HG03565 (cell line): ENCODE measurements at regions not wholly inside any gene's neighbourhood (a gene's known extent, or its start where the extent isn't known, plus 50 kb on each side); places are given as distances from the start of the nearest gene placed in this dataset.

Experiments used
- ATAC-seq: cut with Tn5 transposase; IDR thresholded peaks from one replicate; pipeline ENCODE4 v1.9.1; 2021; ENCODE audit warnings: mild to moderate bottlenecking, moderate library complexity; ENCODE audit not compliant: unreplicated experiment

GRCh38 chr12:43099691-43100163 is 452.3 kb downstream of the ADAMTS20 start:
- no peak for ATAC-seq

GRCh38 chr12:43098766-43099550 is 453.0 kb downstream of the ADAMTS20 start:
- ATAC-seq, result no peak

DNA sequence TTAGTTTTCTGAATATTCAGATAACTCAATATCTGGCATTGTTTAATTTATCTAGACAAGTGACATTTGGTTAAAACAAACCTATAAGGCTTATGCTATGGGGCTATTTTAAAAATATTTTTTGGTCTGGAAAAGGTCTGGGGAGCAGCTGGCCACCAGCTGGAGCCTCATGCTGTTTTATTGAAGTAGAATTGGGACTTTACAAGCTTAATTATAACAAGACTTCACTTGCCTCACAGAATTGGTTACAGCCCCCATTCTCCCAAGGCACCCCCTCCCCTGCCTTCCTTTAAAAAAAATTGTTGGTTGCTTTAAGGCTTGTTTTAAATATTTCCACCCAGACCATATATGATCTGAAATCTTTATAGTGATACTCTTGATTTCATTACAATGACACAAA is 453.9 kb downstream of the ADAMTS20 start:
- no peak for ATAC-seq

DNA sequence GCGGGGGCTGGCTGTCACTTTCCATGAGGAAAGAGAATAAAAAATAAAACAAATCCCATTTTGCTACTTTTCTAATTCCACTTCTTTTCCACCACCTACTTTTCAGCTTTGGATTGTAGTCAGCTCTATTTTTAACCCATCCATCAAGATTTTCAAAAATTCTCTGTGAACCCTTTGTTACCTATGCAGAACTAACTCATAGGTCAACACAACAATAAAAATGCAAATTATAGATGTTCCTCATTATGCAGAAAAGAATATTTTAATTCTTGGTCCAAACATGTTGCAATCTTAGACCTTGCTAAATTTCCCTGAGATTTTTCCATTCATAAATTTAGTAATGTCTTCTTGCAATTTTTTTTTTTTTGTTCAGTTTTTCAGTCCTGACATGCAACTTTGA is 454.5 kb downstream of the ADAMTS20 start:
- ATAC-seq, result no peak

DNA sequence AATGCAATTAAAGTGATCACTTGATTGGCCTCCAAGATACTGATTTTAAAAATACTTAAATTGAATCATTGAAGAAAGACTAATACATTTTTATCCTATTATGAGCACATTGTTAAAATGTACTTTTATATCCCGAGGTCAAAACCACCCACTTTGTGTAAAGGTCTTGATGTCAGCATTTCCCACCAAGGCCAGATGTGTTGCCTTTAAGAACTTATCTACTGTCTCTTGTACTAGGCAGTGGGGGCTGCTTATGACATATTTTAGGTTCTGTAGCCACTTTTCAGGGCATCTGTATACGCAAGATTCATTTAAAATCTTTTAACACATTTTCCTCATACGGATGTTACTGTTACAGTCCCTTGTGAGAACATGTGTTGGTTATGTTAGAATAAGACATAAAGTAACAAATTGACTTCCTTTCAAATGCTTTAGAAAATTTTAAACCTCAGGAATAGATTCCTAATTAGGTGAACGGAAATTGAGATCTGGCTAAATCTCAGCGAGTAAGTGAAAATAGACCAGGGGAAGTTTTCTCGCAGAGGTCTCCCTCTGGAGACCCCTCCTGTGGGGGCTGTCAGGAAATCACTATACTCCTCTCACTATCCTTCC is 456.2 kb downstream of the ADAMTS20 start:
- ATAC-seq, result no peak

GRCh38 chr12:43094886-43095575 is 457.0 kb downstream of the ADAMTS20 start:
- ATAC-seq, result no peak

DNA sequence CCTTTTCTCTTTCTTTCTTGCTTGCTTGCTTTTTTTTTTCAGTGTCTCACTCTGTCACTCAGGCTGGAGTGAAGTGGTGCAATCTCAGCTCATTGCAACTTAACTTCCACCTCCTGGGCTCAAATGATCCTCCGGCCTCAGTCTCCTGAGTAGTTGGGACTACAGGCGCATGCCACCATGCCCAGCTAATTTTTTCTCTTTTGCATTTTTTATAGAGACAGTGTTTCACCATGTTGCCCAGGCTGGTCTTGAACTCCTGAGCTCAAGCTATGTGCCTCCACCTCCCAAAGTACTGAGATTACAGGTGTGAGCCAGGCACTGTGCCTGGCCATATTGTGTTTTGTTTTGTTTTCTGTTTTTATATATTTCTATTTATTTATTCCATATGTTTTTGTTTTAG is 461.0 kb downstream of the ADAMTS20 start:
- ATAC-seq, result no peak

DNA sequence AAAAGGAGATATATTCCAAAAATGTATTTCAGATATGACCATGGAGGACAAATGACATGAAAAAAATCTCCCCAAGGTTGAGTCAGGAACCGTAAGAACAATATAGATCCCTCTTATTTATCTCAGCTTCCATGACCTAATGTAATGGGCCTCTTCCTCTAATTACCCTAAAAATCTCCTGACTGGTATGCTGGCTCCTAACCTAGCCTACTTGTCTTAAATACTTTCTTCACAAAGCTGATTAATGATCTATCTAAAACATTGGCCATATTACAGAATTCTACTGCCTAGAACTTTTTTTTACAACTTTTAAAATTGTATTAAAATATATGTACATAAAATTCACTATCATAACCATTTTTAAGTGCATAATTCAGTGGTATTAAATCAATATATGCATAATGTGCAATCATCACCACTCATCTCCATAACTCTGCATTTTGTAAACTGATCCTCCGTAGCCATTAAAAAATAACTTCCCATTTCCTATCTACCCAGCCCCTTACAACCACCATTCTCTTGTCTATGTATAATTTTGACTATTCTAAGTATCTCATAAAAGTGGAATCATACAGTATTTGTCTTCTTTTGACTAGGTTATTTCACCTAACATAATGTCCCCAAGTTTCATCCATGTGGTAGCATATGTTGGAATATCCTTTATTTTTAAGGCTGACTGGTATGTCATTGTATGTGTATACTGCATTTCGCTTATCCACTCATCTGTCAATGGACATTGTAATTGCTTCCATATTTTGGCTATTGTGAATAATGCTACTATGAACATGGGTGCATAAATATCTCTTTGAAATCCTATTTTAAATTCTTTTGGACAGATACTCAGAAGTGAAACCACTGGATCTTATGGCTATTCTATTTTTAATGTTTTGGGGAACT is 464.6 kb downstream of the ADAMTS20 start:
- ATAC-seq, result no peak

DNA sequence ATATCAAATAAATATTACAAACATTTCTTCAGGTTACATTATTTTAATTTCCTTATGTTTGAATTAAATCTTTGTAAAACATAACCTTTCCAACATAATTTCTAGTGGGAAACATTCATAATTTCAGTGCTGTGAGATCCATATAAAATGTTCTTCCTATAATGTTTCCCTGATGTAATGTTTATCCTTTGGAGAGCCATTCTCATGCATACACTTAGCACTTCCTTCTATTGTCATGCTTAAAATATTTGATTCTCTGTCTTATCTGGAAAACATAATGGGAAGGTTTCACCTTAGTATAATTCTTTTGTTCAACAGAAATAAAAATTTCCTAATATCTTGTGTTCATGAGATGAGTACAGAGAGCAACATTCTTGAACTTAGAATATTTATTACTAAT is 472.5 kb downstream of the ADAMTS20 start:
- no peak for ATAC-seq

DNA sequence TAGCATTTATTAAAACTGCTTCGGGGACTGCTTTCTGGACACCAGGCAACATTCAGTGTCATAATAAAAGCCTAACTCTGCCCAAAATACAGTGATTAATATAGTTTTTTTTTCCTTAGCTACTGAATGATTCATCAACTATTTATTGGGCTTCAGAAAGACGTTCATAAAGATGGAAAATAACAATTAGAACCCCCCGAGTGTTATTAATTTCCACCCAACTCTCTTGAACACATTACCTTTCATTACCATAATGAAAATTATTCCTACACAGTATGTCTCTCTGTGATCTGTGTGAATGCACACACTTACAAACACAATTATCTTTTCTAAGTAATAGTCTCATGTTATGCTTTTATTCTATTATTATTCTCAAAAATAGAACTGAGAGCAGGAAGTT is 473.0 kb downstream of the ADAMTS20 start:
- ATAC-seq, result no peak

- ATAC-seq, result no peak
Measured at GRCh38 chr12:43072431-43072830, 479.6 kb downstream of the ADAMTS20 start.

DNA sequence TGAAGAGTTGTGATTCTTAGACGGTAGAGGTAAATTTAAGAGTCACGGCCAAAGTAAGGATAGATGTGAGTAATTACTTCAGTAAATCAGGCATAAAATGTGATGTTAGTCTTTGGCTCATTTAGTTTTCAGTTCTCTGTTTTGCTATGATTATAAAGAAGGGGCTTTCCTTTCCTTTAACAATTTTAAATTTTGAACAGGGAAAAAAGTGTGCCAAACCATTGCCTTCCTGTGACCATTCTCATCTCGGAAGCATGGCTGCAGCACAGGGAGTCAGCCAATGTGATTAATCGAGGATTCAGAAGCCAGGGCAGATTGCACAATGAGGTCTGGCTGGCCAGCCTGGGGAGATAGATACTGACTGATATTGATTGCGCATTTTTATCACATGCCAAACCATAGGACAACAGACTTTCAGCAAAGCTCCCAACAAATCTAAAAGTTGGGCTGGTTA is 480.2 kb upstream of the PRICKLE1 start:
- peak; percentile 47 for ATAC-seq

DNA sequence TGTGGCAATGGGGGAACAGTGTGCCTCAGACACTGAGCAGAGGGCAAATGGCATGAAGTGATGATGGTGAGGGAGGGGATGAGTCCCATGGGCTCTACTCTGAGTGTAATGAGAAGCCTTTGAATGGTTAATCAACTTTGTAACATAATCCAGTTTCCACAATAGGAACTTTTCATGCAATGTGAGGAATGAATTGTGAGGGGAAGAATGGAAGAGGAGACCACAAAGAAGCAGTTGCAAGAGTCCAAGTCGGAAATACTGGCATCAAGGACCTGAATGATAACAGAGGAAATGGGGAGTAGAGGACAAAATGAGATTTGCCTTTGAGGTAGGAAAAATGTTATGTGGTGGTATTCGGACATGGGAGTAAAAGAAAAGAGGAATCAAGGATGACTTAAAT is 476.9 kb upstream of the PRICKLE1 start:
- ATAC-seq, result no peak

- ATAC-seq, result no peak
Measured at GRCh38 chr12:43063650-43064049, 474.1 kb upstream of the PRICKLE1 start.

DNA sequence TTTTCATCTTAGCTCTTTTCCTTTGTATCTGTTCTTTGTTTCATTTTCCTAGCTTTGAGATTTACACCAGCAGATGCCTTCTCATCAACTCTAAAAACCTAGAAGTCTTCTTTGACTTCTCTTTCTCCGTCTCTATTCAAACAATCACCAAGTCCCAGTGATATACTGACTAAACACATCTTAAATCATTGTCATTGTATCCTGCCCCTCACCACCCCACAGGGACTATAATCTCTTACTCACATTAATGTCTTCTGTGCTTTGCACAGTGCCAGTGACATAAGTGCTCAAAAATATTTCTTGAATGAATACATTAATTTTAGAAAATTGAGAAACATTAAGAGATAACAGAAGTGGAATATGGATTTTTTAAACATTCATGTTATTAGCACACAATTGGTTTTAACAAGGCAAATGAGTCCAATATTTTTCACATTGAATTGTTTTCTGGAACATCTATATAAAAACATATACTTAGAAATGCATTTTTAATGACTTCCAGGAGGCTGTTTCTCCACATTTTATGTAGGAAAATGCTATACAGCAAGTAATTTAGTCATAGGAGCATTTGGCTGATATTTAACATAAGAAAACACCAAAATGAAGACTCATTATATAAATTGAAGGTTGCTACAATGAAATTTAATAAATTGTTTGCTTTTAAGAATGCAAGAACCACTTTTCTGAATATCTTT is 472.8 kb upstream of the PRICKLE1 start:
- no peak for ATAC-seq

GRCh38 chr12:43060742-43061141 is 471.2 kb upstream of the PRICKLE1 start:
- ATAC-seq, result no peak

- no peak for ATAC-seq
Measured at GRCh38 chr12:43058616-43059015, 469.1 kb upstream of the PRICKLE1 start.

- no peak for ATAC-seq
Measured at GRCh38 chr12:43057566-43057965, 468.0 kb upstream of the PRICKLE1 start.

DNA sequence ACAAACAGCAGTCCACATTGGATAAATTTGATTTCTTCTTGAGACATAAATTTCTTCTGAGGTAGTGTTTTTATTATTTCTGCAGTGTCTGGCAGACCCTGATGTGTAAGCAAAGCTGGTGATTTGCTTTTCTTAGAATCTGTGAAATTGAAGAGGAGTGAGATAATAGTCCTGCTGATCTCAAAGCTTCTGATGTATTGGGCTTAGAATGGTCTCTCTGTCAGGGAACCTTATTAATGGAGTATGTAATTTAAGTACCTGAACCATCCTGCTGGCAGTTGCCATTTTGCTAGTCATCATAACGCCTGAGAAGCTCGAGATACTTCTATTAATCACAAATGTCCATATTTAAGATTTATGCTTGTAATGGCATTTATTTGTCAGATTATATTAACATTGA is 464.5 kb upstream of the PRICKLE1 start:
- no peak for ATAC-seq

DNA sequence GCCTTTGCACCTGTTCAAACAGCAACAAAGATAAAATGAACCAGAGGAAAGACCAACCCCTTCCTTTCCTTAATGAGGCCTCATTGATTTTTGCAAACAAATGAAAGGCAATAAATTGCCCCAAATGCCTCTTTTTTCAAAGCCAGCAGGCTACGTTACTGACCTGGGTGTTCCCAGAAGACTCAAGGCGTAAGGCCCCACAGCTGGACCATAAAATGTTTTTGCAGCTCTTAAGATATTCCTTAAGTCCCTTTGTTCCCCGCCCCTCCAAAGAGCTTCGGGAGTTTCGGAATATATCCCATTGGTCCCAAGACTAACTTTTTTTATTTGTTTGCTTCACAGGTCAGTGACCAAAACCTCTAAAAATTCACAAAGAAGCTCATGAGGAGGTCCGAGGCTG is 462.9 kb upstream of the PRICKLE1 start:
- ATAC-seq, result no peak
